Lower leg skin (tissue), 3 donors: ENCODE measurements at regions not wholly inside any gene's neighbourhood (a gene's known extent, or its start where the extent isn't known, plus 50 kb on each side); places are given as distances from the start of the nearest gene placed in this dataset.

Experiments
- POLR2A ChIP-seq, 2 donors: fragments of 450-650 bp; IDR thresholded peaks; one replicate each; pipeline ENCODE4 v1.6.1; 2016 to 2017; ENCODE audit warnings: antibody characterized with exemption in 2 of 2, mild to moderate bottlenecking in 1 of 2, moderate library complexity in 1 of 2
- TF ChIP-seq, protein P1 (sequence below), 3 donors: fragments of 450-650 bp; IDR thresholded peaks; one replicate each; pipeline ENCODE4 v1.5.1; 2016; ENCODE audit warnings: antibody characterized with exemption in 3 of 3, mild to moderate bottlenecking in 3 of 3, moderate library complexity in 2 of 3

DNA sequence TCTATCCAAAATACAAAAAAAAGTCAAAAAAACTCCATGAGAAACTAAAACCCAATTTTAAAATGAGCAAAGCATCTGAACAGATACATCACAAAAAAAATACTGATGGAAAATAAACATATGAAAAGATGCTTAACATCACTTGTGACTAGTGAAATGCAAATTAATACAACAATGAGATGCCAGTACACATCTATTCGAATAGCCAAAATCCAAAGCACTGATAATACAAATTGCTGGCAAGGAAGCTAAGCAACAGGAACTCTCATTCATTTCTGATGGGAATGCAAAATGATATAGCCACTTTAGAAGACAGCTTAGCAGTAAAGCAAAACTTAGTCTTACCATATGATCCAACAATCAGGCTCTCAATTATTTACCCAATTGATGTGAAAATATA, 190.2 kb upstream of the FN1 start:
- TF ChIP-seq, protein P1, sequence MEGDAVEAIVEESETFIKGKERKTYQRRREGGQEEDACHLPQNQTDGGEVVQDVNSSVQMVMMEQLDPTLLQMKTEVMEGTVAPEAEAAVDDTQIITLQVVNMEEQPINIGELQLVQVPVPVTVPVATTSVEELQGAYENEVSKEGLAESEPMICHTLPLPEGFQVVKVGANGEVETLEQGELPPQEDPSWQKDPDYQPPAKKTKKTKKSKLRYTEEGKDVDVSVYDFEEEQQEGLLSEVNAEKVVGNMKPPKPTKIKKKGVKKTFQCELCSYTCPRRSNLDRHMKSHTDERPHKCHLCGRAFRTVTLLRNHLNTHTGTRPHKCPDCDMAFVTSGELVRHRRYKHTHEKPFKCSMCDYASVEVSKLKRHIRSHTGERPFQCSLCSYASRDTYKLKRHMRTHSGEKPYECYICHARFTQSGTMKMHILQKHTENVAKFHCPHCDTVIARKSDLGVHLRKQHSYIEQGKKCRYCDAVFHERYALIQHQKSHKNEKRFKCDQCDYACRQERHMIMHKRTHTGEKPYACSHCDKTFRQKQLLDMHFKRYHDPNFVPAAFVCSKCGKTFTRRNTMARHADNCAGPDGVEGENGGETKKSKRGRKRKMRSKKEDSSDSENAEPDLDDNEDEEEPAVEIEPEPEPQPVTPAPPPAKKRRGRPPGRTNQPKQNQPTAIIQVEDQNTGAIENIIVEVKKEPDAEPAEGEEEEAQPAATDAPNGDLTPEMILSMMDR (IDR thresholded peaks at IDR 0.05) = no peak
- no peak for TF ChIP-seq POLR2A (IDR thresholded peaks at IDR 0.05)
